ENCODE measurements at regions not wholly inside any gene's neighbourhood (a gene's known extent, or its start where the extent isn't known, plus 50 kb on each side); places are given as distances from the start of the nearest gene placed in this dataset.
A peak's percentile ranks its signal among the peaks of the same experiment; 100 is the strongest.

DNA sequence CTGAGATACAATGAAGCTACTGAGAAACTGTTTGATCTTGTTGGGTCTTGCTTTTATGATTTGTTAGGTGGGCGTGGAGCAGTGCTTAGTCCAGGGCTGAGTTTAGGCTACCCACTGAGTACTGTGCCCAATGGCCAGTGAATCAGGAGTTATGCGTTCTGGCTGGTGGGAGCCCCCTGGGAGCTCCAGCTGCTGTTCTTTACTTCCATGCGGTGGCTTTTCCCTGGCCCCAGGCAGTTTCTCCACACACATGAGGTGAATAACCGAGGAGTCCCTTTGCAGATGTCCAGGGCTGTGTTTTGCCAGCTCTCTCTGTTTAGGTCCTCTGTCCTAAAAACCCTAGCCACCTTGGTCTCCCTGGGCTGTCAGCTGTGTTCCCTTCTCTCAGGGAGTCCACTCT is 106.5 kb downstream of the KLF13 start:
- CTCF ChIA-PET: interaction anchor here (0.9 to 14.7 kb wide), 12 partner anchors 8 to 219 kb away, joined by 3 to 265 read pairs (median 9); no protein-coding TSS in a partner anchor
- intact Hi-C loops (cut with micrococcal nuclease): loop anchor here (10.0 kb wide), 1 partner anchor 228 kb away; no protein-coding TSS in a partner anchor
- H3K27ac Mint-ChIP-seq: peak overlapping the region; percentile 98

GRCh38 chr15:31433574-31433973 is 106.9 kb downstream of the KLF13 start:
- H3K9me3 Mint-ChIP-seq: no peaks in the 10 kb centered on the region
- peaks cover 68% of the 10 kb centered on the region for H3K4me1 Mint-ChIP-seq (ENCODE audit: low read depth)
- H3K27me3 Mint-ChIP-seq: no peaks in the 10 kb centered on the region
- ATAC-seq (no peak), DNase-seq (no peak)
- CTCF ChIA-PET: interaction anchor here (0.9 to 14.7 kb wide), 16 partner anchors 9 to 219 kb away, joined by 3 to 265 read pairs (median 9); no protein-coding TSS in a partner anchor
- no peak for TF ChIP-seq CTCF (IDR thresholded peaks at IDR 0.05)
- H3K27ac Mint-ChIP-seq: peak overlapping the region; percentile 98
- peak overlapping the region; percentile 72 for H3K4me3 Mint-ChIP-seq
- intact Hi-C loops (cut with micrococcal nuclease): loop anchor here (10.0 kb wide), 1 partner anchor 229 kb away; no protein-coding TSS in a partner anchor
- POLR2A ChIA-PET: interaction anchor here (0.9 to 9.0 kb wide), 7 partner anchors 33 to 168 kb away, joined by 3 to 186 read pairs (median 5); no protein-coding TSS in a partner anchor
- H3K36me3 Mint-ChIP-seq (ENCODE audit: low read depth): no peaks in the 10 kb centered on the region

More for the DNA sequence above, 106.5 kb downstream of the KLF13 start:
- Mint-ChIP-seq H3K9me3 (no peaks in the 10 kb centered on the region), H3K4me3 (no peak overlapping the region), H3K36me3 (ENCODE audit: low read depth) (no peaks in the 10 kb centered on the region), H3K27me3 (no peaks in the 10 kb centered on the region), H3K4me1 (ENCODE audit: low read depth) (peaks cover 64% of the 10 kb centered on the region)
- ATAC-seq (no peak), DNase-seq (no peak)
- POLR2A ChIA-PET: interaction anchor here (0.9 to 9.0 kb wide), 6 partner anchors 28 to 86 kb away, joined by 3 to 186 read pairs (median 41); no protein-coding TSS in a partner anchor
- TF ChIP-seq CTCF (IDR thresholded peaks at IDR 0.05): no peak

- H3K9me3 Mint-ChIP-seq: no peaks in the 10 kb centered on the region
- peak overlapping the region; percentile 72 for H3K4me3 Mint-ChIP-seq
- H3K27ac Mint-ChIP-seq: peak overlapping the region; percentile 98
- DNase-seq (no peak), ATAC-seq (no peak)
- TF ChIP-seq CTCF (IDR thresholded peaks at IDR 0.05): no peak
- intact Hi-C loops (cut with micrococcal nuclease): loop anchor here (2.0 to 10.0 kb wide), 3 partner anchors 39 to 229 kb away; no protein-coding TSS in a partner anchor
- ChIA-PET CTCF (interaction anchor here (0.8 to 14.7 kb wide), 29 partner anchors 8 to 220 kb away, joined by 3 to 265 read pairs (median 7); no protein-coding TSS in a partner anchor), POLR2A (interaction anchor here (0.6 to 9.0 kb wide), 22 partner anchors 10 to 169 kb away, joined by 3 to 186 read pairs (median 6); no protein-coding TSS in a partner anchor)
- H3K27me3 Mint-ChIP-seq: no peaks in the 10 kb centered on the region
- peaks cover 72% of the 10 kb centered on the region for H3K4me1 Mint-ChIP-seq (ENCODE audit: low read depth)
- no peaks in the 10 kb centered on the region for H3K36me3 Mint-ChIP-seq (ENCODE audit: low read depth)
Observed at GRCh38 chr15:31434275-31434587, 107.6 kb downstream of the KLF13 start.

DNA sequence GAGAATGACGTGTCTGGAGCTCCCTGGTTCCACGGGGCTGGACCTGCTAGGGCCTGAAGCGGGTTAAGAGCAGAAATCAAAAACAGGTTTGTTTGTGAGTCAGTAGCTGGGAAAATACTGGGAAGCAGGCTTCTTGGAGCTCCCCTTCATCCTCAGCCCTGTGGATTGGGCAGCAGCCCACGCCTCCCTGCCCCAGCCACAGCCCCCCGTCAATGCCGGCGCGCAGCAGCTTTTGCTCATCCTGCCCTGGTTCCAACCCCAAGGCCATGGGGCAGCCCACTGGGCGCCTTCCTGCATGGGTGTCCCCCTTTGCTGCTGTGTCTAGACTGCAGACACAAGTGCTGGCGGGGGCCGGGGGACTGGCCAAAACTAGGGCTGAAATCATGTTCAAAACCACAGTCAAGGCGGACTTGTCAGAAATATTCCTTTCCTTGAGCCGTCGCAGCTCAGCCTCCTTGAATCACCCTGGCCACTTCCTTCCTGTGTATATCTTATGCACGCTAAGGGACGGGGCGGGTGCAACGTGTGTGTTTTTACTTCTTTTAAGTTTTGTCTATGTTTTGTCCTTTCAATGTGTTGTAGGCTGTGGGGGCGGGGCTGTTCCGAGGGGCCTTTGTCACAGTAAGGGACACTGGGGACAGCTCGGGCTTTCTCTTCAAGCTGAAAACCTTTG is 108.1 kb downstream of the KLF13 start:
- no peak for TF ChIP-seq CTCF (IDR thresholded peaks at IDR 0.05)
- H3K27ac Mint-ChIP-seq: peak overlapping the region; percentile 98
- H3K27me3 Mint-ChIP-seq: no peaks in the 10 kb centered on the region
- ATAC-seq (peak; percentile 63), DNase-seq (peak; percentile 99)
- POLR2A ChIA-PET: interaction anchor here (0.6 to 9.0 kb wide), 32 partner anchors 11 to 235 kb away, joined by 3 to 186 read pairs (median 4); no protein-coding TSS in a partner anchor
- H3K4me3 Mint-ChIP-seq: peak overlapping the region; percentile 72
- intact Hi-C loops (cut with micrococcal nuclease): loop anchor here (2.0 to 10.0 kb wide), 4 partner anchors 38 to 230 kb away; no protein-coding TSS in a partner anchor
- H3K9me3 Mint-ChIP-seq: no peaks in the 10 kb centered on the region
- CTCF ChIA-PET: interaction anchor here (0.7 to 14.7 kb wide), 35 partner anchors 8 to 234 kb away, joined by 3 to 265 read pairs (median 6); no protein-coding TSS in a partner anchor
- peaks cover 75% of the 10 kb centered on the region for H3K4me1 Mint-ChIP-seq (ENCODE audit: low read depth)
- no peaks in the 10 kb centered on the region for H3K36me3 Mint-ChIP-seq (ENCODE audit: low read depth)

Data from activated CD8-positive, alpha-beta T cell treated with anti-CD3 and anti-CD28 coated beads for 36 hours (primary cell).